ENCODE measurements at regions not wholly inside any gene's neighbourhood (a gene's known extent, or its start where the extent isn't known, plus 50 kb on each side); places are given as distances from the start of the nearest gene placed in this dataset.
A peak's percentile ranks its signal among the peaks of the same experiment; 100 is the strongest.

DNA sequence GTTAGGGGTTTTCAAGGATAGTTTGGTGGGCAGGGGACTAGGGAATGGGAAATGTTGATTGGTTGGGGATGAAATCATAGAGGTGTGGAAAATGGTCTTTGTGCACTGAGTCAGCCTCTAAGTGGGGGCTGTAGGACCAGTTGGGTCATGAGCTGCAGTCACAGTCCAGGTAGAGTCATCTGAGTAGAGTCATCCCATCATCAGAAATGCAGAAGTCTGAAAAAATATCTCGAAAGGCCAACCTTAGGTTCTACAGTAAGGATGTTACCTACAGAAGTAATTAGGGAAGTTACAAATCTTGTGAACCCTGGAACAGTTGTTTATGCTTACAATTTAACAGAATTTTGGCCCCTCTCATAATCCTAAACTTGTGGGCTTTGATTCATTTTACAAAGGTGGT lies 63.4 kb upstream of the AP1S2 start:
- DNase-seq (ENCODE audit: low spot score in 2 of 2) (no peak), ATAC-seq (ENCODE audit: low read depth) (no peak)
- Mint-ChIP-seq H3K36me3 (peaks cover 7% of the 10 kb centered on the region), H3K4me3 (no peak overlapping the region), H3K27ac (no peak overlapping the region), H3K4me1 (peaks cover 4% of the 10 kb centered on the region), H3K9me3 (peaks cover 3% of the 10 kb centered on the region), H3K27me3 (no peaks in the 10 kb centered on the region)

DNA sequence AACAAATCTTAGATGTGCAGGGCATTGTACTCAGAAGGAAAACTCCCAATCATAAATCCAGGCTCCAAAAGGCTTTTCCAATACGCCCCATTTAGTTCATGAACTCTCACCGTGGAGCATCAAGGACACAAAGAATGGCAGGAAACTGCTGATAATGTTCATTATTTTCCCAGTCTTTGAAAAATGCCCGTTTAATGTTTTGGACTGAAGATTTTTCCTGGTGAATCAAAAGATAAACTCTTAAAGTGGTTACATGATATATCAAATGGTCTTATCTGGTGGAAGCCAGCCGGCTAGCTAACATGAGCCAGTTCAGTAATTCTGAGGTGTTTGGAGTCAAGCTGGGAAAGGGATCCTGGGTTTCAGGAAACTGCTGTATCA lies 62.1 kb upstream of the AP1S2 start:
- Mint-ChIP-seq H3K27me3 (no peaks in the 10 kb centered on the region), H3K4me3 (no peak overlapping the region), H3K27ac (no peak overlapping the region), H3K9me3 (peaks cover 3% of the 10 kb centered on the region), H3K36me3 (peaks cover 7% of the 10 kb centered on the region), H3K4me1 (peaks cover 4% of the 10 kb centered on the region)
- ATAC-seq (ENCODE audit: low read depth) (no peak), DNase-seq (ENCODE audit: low spot score in 2 of 2) (no peak)

GRCh38 chrX:15915959-15916703 lies 61.5 kb upstream of the AP1S2 start:
- peaks cover 3% of the 10 kb centered on the region for H3K9me3 Mint-ChIP-seq

GRCh38 chrX:15914486-15914885 lies 59.9 kb upstream of the AP1S2 start:
- Mint-ChIP-seq H3K4me1 (peaks cover 4% of the 10 kb centered on the region), H3K27me3 (no peaks in the 10 kb centered on the region), H3K4me3 (no peak overlapping the region), H3K9me3 (peaks cover 3% of the 10 kb centered on the region), H3K36me3 (peaks cover 7% of the 10 kb centered on the region), H3K27ac (no peak overlapping the region)
- DNase-seq (ENCODE audit: low spot score in 2 of 2) (no peak), ATAC-seq (ENCODE audit: low read depth) (no peak)

More at GRCh38 chrX:15915959-15916703, 61.5 kb upstream of the AP1S2 start:
- DNase-seq (ENCODE audit: low spot score in 2 of 2) (no peak), ATAC-seq (ENCODE audit: low read depth) (no peak)
- H3K36me3 Mint-ChIP-seq, result peaks cover 7% of the 10 kb centered on the region
- no peak overlapping the region for H3K4me3 Mint-ChIP-seq
- H3K4me1 Mint-ChIP-seq, result peaks cover 4% of the 10 kb centered on the region
- H3K27me3 Mint-ChIP-seq, result no peaks in the 10 kb centered on the region
- no peak overlapping the region for H3K27ac Mint-ChIP-seq

DNA sequence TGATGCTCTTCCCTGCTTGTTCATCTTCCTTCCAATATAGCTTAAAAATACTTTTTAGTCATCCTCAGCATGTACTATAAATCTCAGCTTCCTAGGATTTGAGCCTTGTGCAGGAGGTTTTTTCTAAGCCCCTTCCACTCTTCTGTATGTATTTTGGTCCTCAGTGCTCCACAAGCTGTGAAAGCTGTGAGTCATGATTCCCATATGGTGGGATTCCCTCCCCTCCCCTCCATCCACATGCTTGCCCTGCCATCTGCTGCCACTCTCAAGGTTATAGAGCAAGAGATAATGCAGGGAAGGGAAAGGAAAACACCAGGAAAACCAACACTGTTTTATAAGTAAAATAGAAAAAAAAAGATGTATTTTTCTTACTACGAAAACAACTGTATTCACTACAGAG lies 58.5 kb upstream of the AP1S2 start:
- ATAC-seq (ENCODE audit: low read depth), result no peak
- H3K4me1 Mint-ChIP-seq, result peaks cover 4% of the 10 kb centered on the region
- H3K36me3 Mint-ChIP-seq, result peaks cover 7% of the 10 kb centered on the region
- peaks cover 3% of the 10 kb centered on the region for H3K9me3 Mint-ChIP-seq
- H3K27me3 Mint-ChIP-seq, result no peaks in the 10 kb centered on the region
- no peak for DNase-seq (ENCODE audit: low spot score in 2 of 2)
- no peak overlapping the region for H3K27ac Mint-ChIP-seq
- H3K4me3 Mint-ChIP-seq, result no peak overlapping the region

DNA sequence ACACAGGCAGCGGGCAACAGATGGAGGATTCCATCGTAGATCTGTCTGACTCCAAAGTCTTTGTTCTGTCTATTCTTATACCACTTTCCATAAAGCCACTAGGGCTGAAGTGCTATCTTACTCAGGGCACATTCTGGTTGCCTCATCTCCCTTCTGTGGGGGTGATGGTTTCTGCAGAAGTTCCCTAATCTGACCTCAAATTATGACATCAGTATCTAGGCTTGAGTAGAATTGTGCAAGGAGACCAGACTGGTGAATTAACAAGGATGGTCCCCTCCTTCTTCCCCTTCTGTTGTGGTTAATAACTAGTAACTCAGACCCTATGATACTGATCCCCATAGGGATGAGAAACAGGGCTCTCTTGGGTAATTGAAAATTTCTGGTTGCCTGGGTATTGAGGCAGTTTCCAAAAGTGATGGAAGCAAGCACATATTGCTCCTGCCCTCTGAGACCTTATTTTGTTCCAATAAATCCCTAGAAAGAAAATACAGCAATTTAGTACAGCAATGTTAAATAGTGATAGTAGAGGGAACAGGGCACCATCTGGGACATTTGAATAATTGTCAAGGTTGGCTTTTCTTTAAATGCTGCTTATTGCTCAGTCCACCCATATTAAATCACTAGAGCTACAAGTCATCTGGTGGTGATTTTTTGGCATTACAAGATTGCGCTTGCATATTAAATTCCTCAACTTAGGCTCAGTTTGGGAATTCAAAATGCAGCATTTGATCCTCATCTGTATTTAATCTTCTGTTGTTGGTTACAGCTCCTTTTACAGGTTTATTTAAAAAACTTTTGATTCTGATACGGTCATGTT lies 57.3 kb upstream of the AP1S2 start:
- ATAC-seq (ENCODE audit: low read depth), result peak; percentile 87
- no peak for DNase-seq (ENCODE audit: low spot score in 2 of 2)
- H3K36me3 Mint-ChIP-seq, result peaks cover 2% of the 10 kb centered on the region
- H3K27me3 Mint-ChIP-seq, result no peaks in the 10 kb centered on the region
- H3K9me3 Mint-ChIP-seq, result no peaks in the 10 kb centered on the region
- peaks cover 4% of the 10 kb centered on the region for H3K4me1 Mint-ChIP-seq
- H3K4me3 Mint-ChIP-seq, result no peak overlapping the region
- H3K27ac Mint-ChIP-seq, result no peak overlapping the region

GRCh38 chrX:15909605-15910004 lies 55.0 kb upstream of the AP1S2 start:
- Mint-ChIP-seq H3K36me3 (no peaks in the 10 kb centered on the region), H3K4me1 (no peaks in the 10 kb centered on the region), H3K27ac (no peak overlapping the region), H3K4me3 (no peak overlapping the region), H3K9me3 (no peaks in the 10 kb centered on the region), H3K27me3 (no peaks in the 10 kb centered on the region)
- ATAC-seq (ENCODE audit: low read depth) (no peak), DNase-seq (ENCODE audit: low spot score in 2 of 2) (no peak)

DNA sequence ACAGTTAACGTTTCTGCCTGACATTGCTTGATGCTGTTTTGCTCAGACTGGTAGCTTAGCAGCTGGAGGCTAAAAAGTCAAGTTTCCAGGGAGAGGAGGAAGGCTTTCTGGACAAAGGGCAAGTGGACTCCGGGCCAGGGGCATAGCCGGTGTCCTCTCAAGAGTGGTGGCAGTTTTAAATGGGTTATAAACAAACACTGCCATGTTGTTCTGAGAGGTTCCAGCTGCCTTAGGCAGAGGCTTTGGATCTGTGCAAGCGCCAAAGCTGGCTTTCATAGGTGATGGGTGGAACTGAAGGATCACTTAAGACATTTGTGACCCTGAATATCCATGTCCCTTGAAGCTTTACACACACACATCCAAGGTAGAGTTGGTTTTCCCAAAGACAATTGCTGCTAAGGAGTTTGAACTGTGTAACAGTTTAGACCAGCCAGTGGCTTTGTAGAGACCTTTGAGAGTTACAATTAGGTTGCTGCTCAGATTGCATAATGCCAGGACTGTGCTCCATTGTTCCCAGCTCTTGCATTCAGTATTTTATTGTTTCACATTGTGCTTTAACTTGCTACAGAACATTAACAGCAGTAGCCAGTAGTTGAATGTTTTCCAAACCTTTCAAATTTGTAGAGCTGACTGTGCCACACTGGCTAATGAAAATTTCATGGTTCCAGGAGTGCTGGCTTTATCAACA lies 54.1 kb upstream of the AP1S2 start:
- H3K9me3 Mint-ChIP-seq, result no peaks in the 10 kb centered on the region
- no peak for DNase-seq (ENCODE audit: low spot score in 2 of 2)
- H3K27ac Mint-ChIP-seq, result no peak overlapping the region
- H3K4me1 Mint-ChIP-seq, result no peaks in the 10 kb centered on the region
- no peaks in the 10 kb centered on the region for H3K36me3 Mint-ChIP-seq
- no peak for ATAC-seq (ENCODE audit: low read depth)
- no peaks in the 10 kb centered on the region for H3K27me3 Mint-ChIP-seq
- H3K4me3 Mint-ChIP-seq, result no peak overlapping the region

DNA sequence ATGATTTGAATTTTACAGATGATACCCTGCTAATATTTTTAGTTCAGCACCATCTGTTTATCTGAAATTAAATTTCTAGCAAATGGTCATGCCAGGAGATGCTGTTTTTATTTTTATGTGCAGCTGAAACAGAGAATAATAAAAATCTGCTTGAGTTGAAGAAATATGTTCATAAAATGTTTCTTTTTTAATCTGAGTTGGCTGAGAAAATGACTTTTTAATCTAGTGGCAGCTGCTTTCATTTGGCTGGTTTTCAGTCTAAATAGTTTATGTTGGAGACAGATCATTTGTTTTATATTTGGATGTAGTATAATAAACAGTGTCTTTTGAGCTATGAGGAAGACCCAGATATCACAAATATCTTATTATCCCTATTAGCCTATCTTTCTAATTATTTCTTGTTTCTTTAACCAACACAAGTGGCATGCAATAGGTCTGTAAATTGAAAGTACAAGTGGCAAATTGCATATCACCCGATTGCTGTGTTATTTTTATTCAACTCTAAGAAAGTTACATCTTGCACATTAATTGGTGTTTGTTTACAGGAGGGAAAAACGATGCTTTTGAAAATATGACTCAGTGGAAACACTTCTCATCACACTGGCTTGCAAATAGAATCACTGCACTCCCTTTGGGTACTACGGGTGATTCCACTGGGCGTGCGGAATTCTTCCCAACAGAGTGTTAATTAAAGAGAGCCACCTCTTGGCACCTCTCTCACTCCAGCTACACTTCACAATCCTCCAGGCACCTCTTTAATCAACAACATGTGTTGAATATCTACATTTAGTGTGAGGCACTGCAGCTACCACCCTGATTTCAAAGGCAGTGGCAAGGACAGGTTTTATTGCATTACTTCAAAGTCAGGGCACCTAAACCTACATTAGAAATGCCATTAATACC lies 51.7 kb upstream of the AP1S2 start:
- Mint-ChIP-seq H3K27ac (no peak overlapping the region), H3K9me3 (peaks cover 5% of the 10 kb centered on the region), H3K36me3 (peaks cover 6% of the 10 kb centered on the region), H3K27me3 (no peaks in the 10 kb centered on the region), H3K4me1 (peaks cover 6% of the 10 kb centered on the region), H3K4me3 (no peak overlapping the region)
- DNase-seq (ENCODE audit: low spot score in 2 of 2) (no peak), ATAC-seq (ENCODE audit: low read depth) (no peak)
